ENCODE measurements at regions not wholly inside any gene's neighbourhood (a gene's known extent, or its start where the extent isn't known, plus 50 kb on each side); places are given as distances from the start of the nearest gene placed in this dataset.

GRCh38 chr5:103498800-103499551 is 63.6 kb downstream of the NUDT12 start:
- DNase-seq: no peak

DNA sequence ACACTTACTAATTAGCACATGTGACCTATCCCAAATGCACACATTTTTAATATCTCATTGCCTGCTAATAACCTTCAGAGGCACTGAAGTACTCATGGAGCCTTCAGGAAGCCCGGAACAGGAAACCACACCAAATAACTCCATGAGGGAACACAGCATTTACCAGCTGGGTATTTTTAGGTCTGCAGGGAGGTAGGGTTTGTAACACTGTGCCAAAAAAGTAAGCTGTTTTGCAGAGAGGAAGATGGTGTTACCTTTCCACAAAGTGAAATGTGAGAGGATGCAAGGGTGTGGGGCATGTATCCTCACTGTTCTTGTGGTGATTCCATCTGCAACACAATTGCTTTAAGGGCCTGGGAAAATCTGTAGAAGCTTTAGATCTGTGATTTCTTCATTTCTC is 64.4 kb downstream of the NUDT12 start:
- peak in 1 of 2 experiments; percentile 1 for DNase-seq

GRCh38 chr5:103497781-103498180 is 64.8 kb downstream of the NUDT12 start:
- no peak for DNase-seq

GRCh38 chr5:103490030-103490739 is 72.4 kb downstream of the NUDT12 start:
- no peak for DNase-seq

GRCh38 chr5:103489307-103489706 is 73.3 kb downstream of the NUDT12 start:
- DNase-seq: no peak

DNA sequence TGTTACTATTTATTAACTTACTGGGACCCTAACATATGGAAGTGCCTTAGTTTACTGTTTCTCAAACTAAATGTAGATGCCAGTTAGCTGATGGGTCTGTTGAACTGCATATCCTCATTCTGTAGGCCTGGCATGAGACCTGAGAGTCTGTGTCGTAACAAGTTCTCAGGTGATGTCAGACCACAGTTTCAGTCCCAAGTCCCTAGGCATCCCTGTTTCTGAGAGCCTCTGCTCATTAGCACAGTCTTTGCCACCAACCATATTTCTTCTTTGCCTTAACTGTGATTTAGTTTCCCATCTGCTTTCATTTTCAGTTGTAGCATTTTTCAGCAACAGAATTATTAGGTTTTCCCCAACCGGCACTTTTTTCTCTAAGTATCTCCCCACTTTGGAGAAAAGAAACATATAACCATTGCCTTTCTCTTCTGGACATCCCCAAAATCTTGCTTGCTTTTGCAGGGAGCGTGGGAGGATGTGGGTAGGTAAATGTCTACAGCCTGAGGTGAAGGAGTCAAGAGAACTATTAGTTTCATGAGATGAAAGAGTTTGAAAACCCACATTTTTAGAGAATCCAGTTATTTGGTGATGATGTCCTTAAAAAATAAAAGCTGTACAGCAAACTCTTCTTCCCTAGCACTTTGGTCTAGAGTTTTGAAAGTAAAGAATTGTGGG is 74.6 kb downstream of the NUDT12 start:
- no peak for DNase-seq

GRCh38 chr5:103487218-103487617 is 75.4 kb downstream of the NUDT12 start:
- DNase-seq: no peak

- DNase-seq: no peak
Measured at GRCh38 chr5:103486739-103487138, 75.8 kb downstream of the NUDT12 start.

DNA sequence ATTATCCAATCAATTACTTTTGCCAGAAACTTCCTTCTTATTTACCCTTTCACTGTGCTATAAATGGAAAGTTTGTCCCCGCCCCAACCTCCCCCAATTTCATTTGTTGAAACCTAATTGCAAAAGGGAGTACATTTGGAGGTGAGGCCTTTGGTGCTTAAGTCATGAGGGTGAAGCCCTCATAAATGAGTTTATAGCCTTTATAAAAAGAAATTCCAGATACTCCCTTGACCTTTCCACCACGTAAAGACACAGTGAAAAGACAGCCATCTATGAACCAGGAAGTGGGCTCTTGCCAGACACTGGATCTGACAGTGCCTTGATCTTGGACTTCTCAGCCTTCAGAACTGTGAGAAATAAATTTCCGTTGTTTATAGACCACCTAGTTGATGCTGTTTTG is 82.3 kb downstream of the NUDT12 start:
- DNase-seq: no peak

DNA sequence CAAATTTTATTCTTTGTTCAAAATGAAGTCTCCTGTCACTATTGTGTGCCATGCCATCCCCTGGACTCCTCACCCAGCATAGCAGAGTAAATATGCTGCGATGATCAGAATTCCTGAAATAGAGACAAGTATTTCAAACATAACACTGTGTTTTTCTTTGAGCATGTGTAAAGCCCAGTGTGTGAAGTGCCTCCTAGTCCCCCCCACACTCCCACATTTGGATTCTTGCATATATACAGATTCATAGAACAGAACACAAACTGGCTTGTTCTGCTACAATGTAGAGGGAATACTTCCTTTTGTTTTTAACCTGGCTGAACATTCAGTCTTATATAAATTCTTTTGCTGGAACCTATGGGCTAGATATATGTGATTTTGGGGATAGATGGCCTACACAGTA is 84.9 kb downstream of the NUDT12 start:
- DNase-seq: no peak

DNA sequence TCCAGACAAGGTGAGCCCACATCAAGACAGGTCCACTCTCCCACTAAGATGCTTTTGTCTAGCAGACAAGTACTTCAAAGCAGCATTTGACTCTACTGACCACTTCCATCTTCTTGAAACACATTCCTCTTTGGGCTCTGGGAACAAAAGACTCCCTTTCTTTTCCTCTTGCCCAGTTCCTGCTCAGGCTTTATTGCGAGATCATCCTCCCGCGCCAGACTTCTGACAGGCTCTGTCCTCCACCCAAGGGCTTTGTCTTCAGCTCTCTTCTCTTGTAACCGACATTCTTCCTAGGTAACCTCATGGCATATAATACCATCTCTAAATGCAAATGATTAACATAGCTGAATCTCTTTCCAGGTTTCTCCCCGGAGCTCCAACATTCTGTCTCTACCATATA is 85.8 kb downstream of the NUDT12 start:
- no peak for DNase-seq

GRCh38 chr5:103475629-103476240 is 86.9 kb downstream of the NUDT12 start:
- peak; percentile 34 to 43 for DNase-seq

GRCh38 chr5:103474677-103475076 is 87.9 kb downstream of the NUDT12 start:
- no peak for DNase-seq

DNA sequence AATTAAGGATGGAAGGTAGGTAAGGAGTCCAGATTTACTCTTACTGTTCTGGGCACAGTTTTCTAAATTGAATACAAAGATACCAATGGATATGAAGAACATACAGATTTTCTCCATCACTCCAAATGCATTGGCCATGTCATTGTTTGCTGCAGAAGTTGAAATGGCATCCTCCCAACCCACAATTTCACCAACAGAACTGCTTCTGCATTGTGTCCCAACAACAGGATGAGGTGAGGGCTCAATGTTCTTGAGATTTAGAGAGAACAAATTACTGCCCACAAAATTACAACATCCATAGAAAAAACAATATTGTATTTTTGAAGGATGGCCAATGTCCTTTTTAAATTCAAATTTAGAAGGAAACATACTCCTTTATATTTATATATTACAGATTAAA is 88.9 kb downstream of the NUDT12 start:
- no peak for DNase-seq

DNA sequence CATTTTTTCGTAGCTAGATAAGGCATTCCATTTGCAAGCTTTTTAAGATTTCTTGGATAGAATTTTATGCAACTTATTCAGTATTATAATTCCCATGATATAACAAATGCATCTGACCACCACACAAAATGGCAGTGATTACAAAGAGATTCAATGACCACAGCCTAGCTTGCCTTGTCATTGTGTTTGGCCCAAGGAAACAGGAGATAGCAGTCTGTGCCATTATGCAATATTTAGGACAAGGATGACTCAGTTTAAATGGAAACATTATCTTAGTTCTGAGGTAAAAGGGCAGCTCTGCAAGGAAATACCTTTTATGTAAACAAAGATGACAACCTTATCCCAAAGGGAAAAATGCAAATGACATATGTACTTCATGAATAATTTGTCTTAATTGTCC is 89.8 kb downstream of the NUDT12 start:
- DNase-seq: no peak

GRCh38 chr5:103472265-103472664 is 90.3 kb downstream of the NUDT12 start:
- DNase-seq: no peak

- no peak for DNase-seq
Measured at GRCh38 chr5:103469288-103470040, 93.1 kb downstream of the NUDT12 start.

DNA sequence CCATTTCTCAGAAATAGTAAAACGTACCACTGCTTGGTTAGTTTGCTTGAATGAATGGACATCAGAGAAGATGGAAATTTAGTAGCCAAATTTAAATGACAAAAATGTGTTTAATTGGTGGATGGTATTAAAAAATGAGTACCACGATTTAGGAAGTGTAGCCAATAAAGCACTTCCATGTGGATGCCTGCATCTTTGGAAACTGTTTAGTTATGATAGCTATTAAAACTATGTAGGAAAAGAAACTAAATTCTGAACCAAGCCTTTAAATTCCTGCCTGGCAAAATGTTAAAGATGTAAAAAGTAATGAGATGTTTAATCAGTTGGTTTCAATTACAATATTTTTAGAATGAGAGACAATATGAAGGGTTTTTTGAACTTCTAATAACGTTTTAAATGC is 94.8 kb downstream of the NUDT12 start:
- no peak for DNase-seq

DNA sequence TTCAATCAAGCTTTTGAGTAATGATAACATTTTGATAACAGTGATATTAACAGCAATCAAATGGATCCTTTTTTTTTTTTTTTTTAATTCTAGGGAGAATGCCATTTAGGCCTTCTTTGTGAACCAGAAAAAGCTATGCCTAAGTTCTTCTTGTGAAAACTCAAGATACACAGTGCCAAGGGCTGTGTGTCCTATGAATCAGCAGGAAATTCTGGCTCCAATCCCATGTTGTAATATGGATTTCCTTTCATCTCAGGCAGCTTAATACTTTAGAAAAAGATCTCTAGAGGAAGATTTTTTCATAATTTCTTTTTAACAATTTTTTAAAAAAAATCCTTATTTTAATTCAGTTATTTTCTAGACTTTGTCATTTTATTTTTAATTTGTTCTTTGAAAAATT is 96.1 kb downstream of the NUDT12 start:
- no peak for DNase-seq

DNA sequence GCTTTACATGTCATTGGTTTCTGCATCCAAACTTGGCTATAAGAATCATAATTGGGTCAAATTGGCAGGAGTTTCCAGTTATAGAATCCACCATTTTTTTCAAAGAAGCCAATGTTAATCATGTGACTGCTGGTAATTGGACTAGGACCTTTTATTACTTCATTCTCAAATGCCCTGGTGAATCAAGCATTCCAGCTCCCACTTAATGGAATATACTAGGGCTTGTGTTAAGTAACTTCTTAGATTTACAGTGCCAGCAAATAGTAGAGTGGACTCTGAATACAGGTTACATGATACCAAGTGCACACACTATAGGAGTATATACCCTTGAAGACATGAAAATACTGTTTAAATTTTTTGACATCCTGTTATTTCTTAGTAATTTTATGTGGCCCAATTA is 96.7 kb downstream of the NUDT12 start:
- DNase-seq: no peak

- DNase-seq: peak in 1 of 2 experiments; percentile 4
Measured at GRCh38 chr5:103464835-103465484, 97.6 kb downstream of the NUDT12 start.

- DNase-seq: no peak
Measured at GRCh38 chr5:103463261-103463660, 99.3 kb downstream of the NUDT12 start.

Measured in NCI-H2081 (cell line).